ENCODE measurements at regions not wholly inside any gene's neighbourhood (a gene's known extent, or its start where the extent isn't known, plus 50 kb on each side); places are given as distances from the start of the nearest gene placed in this dataset.

GRCh38 chr11:8794126-8794525 lies 111.5 kb downstream of the RPL27A start:
- no peak for TF ChIP-seq CTCF (IDR thresholded peaks at IDR 0.05; ENCODE audit: low read length)
- no peak for TF ChIP-seq EZH2 (optimal IDR thresholded peaks at IDR 0.05; ENCODE audit: low read depth, low read length)
